KMS-11 (cell line): ENCODE measurements at regions not wholly inside any gene's neighbourhood (a gene's known extent, or its start where the extent isn't known, plus 50 kb on each side); places are given as distances from the start of the nearest gene placed in this dataset.

ENCODE experiments used
- H2AFZ ChIP-seq: fragments of 200-600 bp; sonication (generic); 2 replicates; pipeline ENCODE4 v1.6.1; 2016; ENCODE audit warnings: antibody characterized with exemption, mixed run types, low read depth
- H3K27ac ChIP-seq: fragments of 200-600 bp; sonication (generic); 2 replicates; pipeline ENCODE4 v1.6.1; 2016; ENCODE audit warnings: mild to moderate bottlenecking, mixed run types
- H3K27me3 ChIP-seq: fragments of 200-600 bp; sonication (generic); 2 replicates; pipeline ENCODE4 v1.6.1; 2017; ENCODE audit warnings: mild to moderate bottlenecking, low read depth, mixed run types, moderate library complexity; ENCODE audit not compliant: insufficient read depth
- H3K36me3 ChIP-seq: fragments of 200-600 bp; sonication (generic); 2 replicates; pipeline ENCODE4 v1.6.1; 2017; ENCODE audit warnings: mild to moderate bottlenecking, mixed run types; ENCODE audit not compliant: insufficient read depth
- H3K4me1 ChIP-seq: fragments of 200-600 bp; sonication (generic); 2 replicates; pipeline ENCODE4 v1.6.1; 2016; ENCODE audit warnings: mild to moderate bottlenecking, low read depth, mixed run types; ENCODE audit not compliant: poor library complexity, severe bottlenecking
- H3K4me2 ChIP-seq: fragments of 200-600 bp; sonication (generic); 2 replicates; pipeline ENCODE4 v1.7.0; 2016; ENCODE audit warnings: mild to moderate bottlenecking, mixed run types
- H3K4me3 ChIP-seq: fragments of 200-600 bp; sonication (generic); IDR thresholded peaks from 2 replicates; pipeline ENCODE4 v1.6.1; 2017; ENCODE audit warnings: low read depth, low read length, mixed read lengths; ENCODE audit not compliant: insufficient read depth
- H3K79me2 ChIP-seq: fragments of 200-600 bp; sonication (generic); 2 replicates; pipeline ENCODE4 v1.6.1; 2016; ENCODE audit warnings: low read depth, mixed run types; ENCODE audit not compliant: insufficient read depth
- H3K9ac ChIP-seq: fragments of 200-600 bp; sonication (generic); 2 replicates; pipeline ENCODE4 v1.6.1; 2016; ENCODE audit warnings: mild to moderate bottlenecking, mixed run types
- H4K20me1 ChIP-seq: fragments of 200-600 bp; sonication (generic); 2 replicates; pipeline ENCODE4 v1.6.1; 2016; ENCODE audit warnings: mild to moderate bottlenecking, mixed run types; ENCODE audit not compliant: insufficient read depth
- CTCF ChIP-seq: fragments of 200-600 bp; sonication (generic); conservative IDR thresholded peaks from 2 replicates; pipeline ENCODE4 v1.6.1; 2017; ENCODE audit warnings: low read depth, mild to moderate bottlenecking, antibody characterized with exemption, low read length, moderate library complexity, mixed read lengths

GRCh38 chr1:192489047-192489446 lies 86.5 kb upstream of the RGS1 start:
- Histone ChIP-seq H3K27me3 (no peaks in the 10 kb centered on the region), H2AFZ (no peak overlapping the region), H3K4me2 (peak overlapping the region; percentile 14), H3K4me1 (peaks cover 20% of the 10 kb centered on the region), H4K20me1 (no peaks in the 10 kb centered on the region), H3K9ac (peak overlapping the region; percentile 29), H3K4me3 (no peak overlapping the region), H3K36me3 (no peaks in the 10 kb centered on the region), H3K79me2 (no peaks in the 10 kb centered on the region), H3K27ac (peak overlapping the region; percentile 64)
- TF ChIP-seq CTCF, result no peak

GRCh38 chr1:192489748-192490147 lies 85.8 kb upstream of the RGS1 start:
- no peak overlapping the region for H3K4me3 ChIP-seq
- peak overlapping the region; percentile 29 for H3K9ac ChIP-seq
- peak overlapping the region; percentile 14 for H3K4me2 ChIP-seq
- no peaks in the 10 kb centered on the region for H4K20me1 ChIP-seq
- no peaks in the 10 kb centered on the region for H3K27me3 ChIP-seq
- H3K36me3 ChIP-seq, result no peaks in the 10 kb centered on the region
- peak overlapping the region; percentile 64 for H3K27ac ChIP-seq
- TF ChIP-seq CTCF, result no peak
- H3K79me2 ChIP-seq, result no peaks in the 10 kb centered on the region
- peak overlapping the region; percentile 25; the same call in 1 of the 2 replicates for H2AFZ ChIP-seq
- H3K4me1 ChIP-seq, result peaks cover 20% of the 10 kb centered on the region

- H3K36me3 ChIP-seq, result no peaks in the 10 kb centered on the region
- H4K20me1 ChIP-seq, result no peaks in the 10 kb centered on the region
- no peaks in the 10 kb centered on the region for H3K79me2 ChIP-seq
- H2AFZ ChIP-seq, result no peak overlapping the region
- no peak overlapping the region for H3K9ac ChIP-seq
- H3K27ac ChIP-seq, result no peak overlapping the region
- TF ChIP-seq CTCF, result no peak
- H3K27me3 ChIP-seq, result no peaks in the 10 kb centered on the region
- no peak overlapping the region for H3K4me2 ChIP-seq
- H3K4me3 ChIP-seq, result no peak overlapping the region
- peaks cover 20% of the 10 kb centered on the region for H3K4me1 ChIP-seq
Observed at GRCh38 chr1:192491804-192492554, 83.6 kb upstream of the RGS1 start.

- H3K36me3 ChIP-seq, result no peaks in the 10 kb centered on the region
- H2AFZ ChIP-seq, result no peak overlapping the region
- no peaks in the 10 kb centered on the region for H3K27me3 ChIP-seq
- no peaks in the 10 kb centered on the region for H3K79me2 ChIP-seq
- no peak for TF ChIP-seq CTCF
- H3K9ac ChIP-seq, result no peak overlapping the region
- no peak overlapping the region for H3K4me2 ChIP-seq
- no peaks in the 10 kb centered on the region for H4K20me1 ChIP-seq
- H3K4me1 ChIP-seq, result peaks cover 20% of the 10 kb centered on the region
- H3K27ac ChIP-seq, result no peak overlapping the region
- no peak overlapping the region for H3K4me3 ChIP-seq
Observed at GRCh38 chr1:192493584-192493983, 82.0 kb upstream of the RGS1 start.
